CMK (cell line): ENCODE measurements at regions not wholly inside any gene's neighbourhood (a gene's known extent, or its start where the extent isn't known, plus 50 kb on each side); places are given as distances from the start of the nearest gene placed in this dataset.

Source experiments
- DNase-seq: peaks from one replicate; pipeline ENCODE4 v3.0.0-alpha.2; 2010; ENCODE audit warnings: low read depth

DNA sequence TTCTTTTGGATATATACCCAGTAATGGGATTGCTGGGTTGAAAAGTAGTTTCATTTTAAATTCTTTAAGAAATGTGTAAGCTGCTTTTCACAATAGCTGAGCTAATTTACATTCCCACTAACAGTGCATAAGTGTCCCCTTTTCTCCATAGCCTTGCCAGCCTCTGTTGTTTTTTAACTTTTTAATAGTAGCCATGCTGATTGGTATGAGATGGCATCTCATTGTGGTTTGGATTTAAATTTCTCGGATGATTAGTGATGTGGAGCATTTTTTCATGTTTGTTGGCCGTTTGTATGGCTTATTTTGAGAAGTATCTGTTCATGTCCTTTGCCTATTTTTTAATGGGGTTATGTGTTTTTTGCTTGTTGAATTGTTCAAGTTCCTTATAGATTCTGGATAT, 444.3 kb upstream of the ATP11B start:
- no peak for DNase-seq

DNA sequence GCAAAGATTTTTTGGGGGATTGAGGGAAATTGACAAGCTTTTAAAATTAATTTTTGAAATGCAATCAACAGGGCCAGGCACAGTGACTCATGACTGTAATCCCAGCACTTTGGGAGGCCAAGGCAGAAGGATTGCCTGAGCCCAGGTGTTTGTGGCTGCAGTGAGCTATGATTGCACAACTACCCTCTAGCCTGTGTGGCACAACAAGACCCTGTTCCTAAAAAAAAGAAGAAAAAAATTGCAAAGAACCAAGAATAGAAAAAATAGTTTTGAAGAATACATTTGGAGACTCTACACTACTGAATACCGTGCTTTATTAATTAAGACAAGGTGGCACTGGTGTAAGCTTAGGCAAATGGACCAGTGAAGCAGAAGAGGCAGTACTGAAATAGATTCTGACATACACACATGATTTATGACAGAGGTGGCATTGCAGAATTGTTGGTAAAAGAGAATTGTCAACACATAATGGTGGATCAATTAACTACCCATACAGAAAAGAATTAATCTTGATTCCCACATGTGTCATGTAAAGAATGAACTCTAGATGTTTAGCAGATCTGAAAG, 443.3 kb upstream of the ATP11B start:
- no peak for DNase-seq

DNA sequence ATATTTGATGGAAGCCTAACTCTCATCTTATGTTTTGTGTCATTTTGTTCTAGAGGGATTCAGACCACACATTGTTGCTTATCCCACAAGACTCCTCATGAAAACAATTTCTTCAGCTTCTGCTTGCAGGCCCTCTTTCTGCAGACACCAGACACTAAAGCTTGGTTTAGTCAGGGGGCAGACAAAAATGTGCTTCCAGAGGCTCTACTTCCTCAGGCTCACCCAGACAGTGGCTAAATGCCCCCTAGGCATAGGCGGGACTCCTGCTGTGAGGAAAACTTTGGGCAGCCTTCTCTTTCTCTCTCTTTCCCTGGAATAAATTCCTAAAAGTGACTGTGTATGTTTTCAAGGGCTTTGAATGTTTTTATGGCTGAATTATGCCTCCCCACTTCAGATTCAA, 435.4 kb upstream of the ATP11B start:
- DNase-seq, result no peak

DNA sequence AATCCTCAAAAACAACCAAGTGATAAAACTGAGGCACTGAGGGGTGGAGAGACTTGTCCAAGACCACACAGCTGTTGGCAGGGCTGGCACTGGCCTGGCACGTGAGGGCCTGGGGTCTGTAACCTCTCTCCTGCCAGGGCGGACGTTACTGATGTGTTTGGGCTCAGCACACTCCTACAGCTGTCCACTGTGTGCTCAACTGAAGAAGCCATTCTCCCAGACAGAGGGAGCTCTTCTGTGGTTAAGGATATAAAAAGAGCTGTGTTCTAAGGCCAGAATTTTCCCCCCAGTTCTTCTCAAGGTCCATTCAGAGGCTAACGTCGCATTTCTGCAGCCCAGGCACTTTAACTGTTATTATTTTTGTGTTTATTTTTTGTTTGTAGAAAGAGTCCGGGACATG, 429.0 kb upstream of the ATP11B start:
- no peak for DNase-seq

DNA sequence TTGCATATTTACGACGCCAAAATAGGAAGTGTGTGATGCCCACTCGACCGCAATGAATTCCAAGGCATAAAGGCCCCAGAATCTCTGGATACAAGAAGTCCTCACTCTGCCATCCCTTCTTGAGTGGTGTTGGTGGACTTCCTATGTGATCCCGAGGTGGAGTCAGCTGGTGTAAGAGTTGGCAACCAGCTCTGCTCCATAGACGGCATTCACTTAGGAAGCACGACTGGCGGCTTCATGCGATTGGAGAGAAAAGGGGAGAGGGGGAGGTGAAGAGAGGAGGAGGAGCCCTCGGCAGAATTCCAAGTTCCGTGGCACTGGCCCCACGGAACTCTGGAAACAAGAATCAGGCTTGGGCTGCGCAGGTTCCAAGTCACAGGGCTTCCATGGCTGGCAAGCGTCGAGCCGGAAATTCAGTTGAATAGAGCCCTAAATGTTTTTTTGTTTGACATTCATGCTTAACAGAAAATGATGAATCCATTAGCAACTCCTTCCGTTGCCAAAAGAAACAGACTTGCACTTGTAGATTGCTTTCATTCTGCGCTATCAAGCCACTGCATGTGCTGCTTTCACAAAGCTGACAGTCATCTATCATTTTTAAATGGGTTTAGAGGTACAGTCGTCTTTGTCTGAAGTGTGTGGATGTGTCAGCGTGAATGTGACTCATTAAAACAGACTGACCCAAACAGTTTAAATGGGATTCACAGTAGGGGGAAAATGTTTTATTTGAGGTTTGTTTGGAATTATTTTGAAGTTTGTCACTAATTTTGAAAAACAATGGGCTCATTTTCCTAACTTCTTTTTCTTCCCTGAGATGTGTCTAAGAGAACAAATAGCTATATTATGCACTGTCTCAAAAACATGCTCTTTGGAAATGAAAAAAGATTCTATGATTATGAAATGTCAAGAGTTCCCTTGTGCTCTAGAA, 428.3 kb upstream of the ATP11B start:
- no peak for DNase-seq

DNA sequence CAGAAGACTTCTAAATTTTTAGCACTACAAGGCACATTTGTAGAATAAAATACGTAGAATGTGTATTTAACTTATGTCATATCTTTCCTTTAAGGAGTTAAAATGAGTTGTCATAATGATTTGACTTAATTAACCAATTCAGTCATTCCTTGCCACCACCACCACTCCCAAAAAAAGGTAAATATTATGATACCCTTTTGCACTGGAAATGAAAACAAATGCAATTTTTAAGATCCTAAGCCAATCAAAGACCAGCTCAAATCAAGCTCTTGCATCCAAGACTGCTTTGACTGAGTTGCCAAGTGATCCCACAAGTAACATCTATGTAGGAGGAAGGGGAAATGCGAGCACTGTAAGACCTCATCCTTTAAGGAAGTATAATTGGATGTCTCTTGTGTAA, 426.6 kb upstream of the ATP11B start:
- no peak for DNase-seq

DNA sequence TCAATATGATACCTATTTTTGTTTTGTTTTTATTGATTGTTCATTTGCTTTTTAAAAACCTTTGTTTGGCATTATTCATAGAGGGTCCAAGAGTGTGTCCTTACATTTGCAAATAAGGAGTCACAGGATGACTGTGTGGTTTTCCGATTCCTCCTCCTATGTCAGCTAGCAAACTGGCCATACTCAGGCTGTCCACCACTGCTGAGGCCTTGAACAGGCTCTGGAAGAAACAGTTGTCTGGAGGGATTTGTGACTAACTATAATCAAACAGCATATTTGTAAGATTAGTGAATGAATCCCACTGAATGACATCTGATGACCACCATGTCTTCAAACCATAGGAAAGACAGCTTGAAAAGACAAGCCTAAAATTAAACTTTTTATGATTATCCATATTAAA, 423.4 kb upstream of the ATP11B start:
- no peak for DNase-seq

DNA sequence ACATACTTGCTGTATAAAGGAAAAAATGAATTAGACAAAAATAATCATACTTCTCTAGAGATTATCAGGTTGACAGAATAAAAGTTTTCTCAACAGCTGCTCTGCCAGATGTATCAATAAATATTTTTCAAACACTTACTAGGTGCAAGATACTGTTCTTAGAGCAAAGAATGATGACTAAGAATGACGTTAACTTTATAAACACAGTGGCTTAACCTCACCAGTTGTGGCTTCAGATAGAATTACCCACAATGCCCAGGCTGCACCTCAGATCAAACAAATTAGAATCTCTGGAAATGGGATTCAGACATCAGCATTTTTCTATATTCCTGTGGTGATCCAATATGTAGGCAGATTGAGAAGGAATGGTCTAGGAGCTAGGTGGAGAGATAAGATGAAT, 422.4 kb upstream of the ATP11B start:
- no peak for DNase-seq

DNA sequence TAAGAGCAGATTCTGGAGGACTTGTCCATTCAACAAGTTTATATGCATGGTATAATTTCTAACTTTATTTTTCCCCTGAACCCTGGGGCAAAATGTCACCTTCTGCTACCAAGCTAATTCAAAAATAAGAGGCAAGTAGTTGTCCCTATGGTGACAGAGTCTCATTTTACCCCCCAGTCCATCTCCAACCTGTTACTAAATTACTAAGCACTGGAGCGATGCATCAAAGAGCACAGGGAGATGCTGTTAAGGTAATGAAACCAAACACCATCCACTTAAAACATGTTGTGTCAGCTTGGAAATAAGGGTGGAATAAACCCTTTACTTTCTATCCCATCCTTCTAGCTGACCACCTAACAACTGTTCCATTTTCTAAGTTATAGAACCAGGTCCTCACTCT, 417.4 kb upstream of the ATP11B start:
- DNase-seq, result no peak

DNA sequence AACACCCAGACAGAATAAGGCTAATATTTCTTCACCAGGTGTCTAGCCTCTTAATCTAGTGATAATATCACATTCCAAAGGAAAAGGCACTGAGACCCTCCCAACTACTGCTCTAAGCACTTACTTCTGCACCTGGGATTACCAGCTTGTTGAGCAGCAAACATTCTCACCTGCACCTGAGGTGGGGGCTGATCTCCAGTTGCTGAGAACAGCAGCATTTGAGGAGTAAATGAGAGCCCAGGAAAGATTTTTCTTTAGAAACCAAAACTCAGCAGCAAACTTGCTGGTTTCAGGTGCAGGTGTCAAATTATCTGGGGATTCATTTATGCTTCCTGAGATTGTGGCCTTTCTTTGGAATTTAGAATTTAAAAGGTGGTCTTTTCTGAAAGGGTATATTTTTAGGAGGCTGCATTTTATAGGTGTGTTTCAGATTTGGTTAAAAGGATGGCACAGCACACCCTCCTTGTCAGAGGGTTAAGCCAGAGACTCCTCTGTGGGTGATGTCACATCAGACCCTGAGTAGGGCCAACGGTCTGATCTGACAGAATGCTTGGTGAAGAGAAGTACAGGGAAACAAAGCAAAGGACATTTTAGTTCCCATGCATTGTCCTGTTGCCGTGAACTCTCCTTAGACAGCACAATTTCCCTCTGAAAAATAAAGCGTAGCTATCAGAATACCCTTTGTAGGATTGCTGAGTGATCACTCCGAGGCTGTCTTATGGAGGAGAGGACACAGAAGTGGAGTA, 411.0 kb upstream of the ATP11B start:
- DNase-seq, result no peak

DNA sequence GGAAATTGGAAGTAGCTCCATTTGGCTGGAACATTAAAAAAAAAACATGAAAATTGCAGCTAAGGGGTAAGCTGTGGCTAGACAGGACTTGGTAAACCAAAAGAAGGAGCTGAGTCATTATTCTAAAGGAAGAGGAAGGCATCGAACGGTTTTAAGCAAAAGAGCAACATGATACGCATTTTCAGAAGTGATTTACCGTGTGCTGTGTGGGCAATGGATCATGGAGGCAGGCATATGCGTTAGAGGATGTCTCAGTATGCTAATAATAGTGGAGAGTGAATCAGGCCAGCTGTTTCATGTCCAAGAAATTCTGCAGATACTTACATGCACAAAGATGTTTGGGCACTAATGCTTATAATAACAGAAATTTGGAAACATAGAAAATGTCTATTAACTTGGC, 409.1 kb upstream of the ATP11B start:
- DNase-seq, result no peak

DNA sequence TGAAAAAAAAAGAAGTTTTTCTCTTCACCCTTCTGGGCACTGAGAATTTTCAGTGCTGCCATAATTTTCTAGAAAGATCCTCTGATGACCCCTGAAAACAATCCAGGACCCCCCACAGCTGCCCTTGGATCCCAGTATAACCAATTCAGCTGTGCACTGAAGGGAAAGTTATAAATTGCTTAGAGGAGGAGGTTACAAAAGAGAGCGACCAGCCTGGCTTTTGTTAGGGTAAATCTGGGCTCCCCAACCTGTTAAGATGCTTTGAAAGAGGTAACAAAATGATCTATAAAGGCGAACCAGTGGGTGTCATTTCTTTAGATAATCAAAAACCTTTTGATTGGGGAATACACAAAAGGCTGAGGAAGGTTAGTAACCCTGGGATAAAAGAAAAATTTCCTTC, 407.9 kb upstream of the ATP11B start:
- no peak for DNase-seq

DNA sequence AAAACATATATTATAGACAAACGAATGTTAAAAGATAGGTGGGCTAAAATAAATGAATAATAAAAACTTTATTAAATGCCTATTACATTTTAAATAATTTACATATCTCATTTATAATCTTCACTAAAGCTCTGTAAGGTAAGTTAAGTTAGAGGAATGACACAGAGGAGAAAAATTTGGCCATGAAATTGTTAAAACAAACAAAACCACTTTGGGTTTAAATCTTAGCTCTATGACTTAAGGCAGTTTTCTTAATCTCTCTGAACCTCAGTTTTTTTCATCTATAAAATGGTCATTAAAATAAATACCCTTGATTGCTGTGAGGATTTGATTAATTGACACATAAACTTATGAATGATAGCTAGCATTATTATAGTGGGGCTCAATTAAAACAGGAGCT, 404.8 kb upstream of the ATP11B start:
- no peak for DNase-seq

DNA sequence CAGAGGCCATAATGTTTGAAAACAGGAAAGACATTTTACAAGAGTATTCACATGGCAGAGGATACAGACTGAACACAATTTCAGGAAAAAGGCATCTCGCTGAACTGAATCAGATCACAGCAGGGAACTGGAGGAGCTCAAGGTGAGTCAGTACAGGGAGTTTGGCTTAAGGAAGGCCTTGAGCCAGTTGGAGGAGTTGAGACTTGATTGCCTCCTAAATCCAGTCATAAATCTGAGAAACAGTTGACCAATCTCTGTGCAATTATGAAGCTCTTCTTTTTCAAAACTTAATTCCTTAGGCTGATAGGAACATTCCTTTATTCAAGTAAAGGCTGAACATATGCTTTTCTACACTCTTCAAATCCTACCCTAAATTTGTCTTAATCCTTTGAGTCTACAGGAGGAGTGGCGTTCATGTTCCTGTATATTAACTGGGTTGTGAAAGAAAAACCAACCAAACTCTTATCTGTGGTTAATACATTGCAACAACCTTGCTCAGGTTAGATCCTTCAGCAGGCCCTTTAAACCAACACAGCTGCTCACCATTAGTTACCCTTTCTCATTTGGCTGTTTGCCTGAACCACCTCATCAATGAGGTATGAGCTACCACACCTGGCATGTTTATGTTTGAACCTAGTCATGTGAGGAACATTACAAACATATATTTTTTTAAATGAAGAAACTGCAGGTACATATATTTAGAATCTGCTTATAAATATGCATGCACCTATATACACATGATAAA, 404.1 kb upstream of the ATP11B start:
- DNase-seq, result no peak

DNA sequence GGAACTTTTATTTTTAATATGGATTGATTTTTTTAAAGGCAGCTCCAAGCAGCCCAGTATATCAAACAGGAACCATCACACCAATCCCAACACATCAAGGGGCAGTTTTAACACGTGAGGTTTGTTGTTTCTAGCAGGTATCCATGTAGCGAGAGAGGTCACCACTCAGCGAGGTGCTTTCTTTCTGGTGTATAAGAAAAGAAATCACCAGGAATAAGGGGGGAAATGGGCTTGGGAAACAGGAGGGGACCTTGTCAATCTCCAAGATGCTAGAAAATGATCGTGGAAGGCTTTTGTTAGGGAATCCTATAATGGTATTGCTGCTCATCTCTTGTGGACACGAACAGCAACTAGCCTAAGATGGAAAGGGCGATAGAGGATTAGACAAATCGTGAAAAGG, 402.9 kb upstream of the ATP11B start:
- no peak for DNase-seq

DNA sequence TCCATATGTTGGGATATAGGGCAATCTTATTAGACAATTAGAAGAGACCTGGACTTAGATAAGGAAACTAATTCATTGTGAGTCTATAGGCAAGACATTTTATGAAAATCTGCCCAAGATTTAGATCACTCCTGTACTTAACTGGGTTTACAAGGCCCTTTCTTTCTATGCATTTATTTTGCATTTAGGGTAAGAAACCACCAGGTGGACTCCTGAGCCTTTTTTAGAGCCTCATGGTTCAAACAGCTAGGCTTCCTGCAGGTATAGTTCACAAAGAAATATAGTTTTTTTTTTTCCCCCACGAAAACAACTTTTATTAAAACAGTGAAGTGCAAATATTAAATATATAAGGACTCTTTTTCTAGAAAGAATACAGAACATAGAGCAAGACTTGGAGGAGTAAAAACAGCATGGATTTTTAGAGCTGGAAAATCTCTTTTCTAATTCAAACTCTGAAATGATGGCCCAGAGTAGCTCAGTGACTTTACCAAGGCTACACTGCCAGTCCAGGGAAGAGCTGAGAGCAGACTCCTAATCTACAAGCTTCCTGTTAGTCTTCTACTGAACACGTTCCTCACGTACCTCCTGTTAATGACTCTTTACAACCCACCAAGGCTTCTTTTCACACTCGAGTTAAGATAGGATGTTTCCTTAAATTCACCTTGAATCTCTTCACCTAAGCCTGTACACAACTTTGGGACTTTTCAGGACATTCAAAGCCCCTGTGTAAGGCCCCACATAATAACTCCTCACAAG, 400.9 kb upstream of the ATP11B start:
- DNase-seq, result no peak

DNA sequence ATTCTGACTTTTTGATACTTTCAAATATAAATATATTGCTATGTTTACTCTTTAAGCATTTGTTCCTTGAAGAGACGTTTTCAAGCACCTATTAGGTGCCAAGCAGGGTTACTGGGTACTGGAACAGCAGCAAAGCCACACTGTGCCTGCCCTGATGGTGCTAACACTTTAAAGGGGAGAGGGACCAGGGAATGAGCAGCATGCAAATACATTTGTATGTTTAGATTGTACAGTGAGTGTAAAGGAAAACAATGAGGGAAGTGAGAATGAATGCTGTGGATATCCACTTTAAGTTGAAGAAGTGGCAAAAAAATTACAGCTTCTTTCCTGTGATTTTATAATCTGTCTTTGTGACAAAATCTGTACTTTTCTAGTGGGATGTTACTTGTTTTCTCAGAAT, 400.2 kb upstream of the ATP11B start:
- no peak for DNase-seq

DNA sequence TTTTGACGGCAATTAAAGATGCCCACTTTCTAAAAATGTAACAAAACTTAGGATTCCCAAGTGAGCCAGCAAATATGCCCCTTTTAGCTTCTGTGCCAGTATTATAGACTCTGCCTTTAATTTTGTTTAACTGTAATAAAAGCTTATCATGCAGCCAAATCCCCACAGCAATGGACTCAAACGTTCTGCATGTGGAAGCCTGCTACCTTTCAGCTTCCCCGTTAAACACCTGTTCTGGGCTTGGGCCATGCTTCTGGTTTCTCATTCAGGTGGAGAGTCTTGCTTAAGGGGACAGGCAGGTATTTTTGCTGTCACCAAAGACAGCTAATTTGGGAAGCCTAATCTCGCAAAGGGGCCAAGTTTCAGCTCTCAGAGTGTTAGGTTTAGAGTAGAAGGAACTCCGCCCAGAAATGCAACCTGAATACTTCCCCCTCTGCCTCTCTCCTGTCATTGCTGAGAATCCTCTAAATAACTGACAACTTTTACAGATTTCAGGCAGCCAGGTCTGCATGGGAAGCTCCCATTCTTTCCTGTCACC, 399.4 kb upstream of the ATP11B start:
- no peak for DNase-seq

DNA sequence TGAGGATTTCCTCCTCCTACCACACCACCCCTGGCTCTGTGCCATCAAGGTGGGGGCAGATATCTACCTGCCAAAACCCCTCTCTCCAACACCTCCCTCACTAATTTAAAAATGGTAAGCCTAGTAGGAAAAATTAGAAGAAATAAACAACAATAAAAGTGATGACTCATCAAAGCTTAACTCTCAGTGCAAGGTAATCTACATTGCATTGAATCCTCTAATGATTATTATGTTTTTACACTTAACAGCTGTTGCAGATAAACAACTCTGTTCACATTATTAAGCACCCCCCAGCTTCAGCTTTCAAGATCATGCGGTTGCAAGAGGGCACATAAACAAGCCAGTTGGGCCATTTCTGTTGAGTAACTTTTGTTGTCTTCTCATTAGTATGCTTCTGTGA, 396.1 kb upstream of the ATP11B start:
- no peak for DNase-seq

DNA sequence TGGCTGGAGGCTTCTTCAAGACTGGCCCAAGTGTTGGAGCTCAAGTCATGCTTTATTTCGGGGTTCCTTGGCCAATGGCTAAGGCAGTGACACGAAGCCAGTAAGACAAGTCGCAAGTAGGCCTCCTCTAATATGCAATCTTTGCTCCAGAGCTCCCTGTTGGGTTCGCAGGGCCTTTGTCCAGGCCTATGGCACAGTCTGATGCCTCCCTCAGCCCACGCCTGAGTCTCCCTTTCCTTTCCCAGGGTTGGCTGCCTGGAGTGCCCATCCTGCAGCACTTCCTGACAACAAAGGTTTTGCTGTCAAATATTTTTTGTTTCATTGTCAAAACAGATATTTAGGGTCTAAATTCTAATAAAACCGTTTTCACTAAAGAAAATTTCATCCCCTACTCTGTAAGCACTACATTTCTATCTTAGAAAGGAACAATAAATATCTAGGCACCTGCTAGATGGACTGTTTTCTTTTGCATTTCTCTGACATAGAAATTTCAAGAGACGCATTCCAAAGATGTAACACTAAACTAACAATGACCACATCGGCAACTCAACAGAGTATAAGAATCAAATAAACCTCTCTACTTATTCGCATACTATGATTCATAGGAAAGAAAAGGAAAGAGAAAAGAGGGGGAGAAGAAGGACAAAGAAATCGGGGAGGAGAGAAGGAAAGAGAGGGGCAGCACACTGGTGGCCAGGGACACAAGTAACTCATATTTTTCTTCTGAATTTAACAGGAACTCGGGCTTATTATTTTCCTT, 393.1 kb upstream of the ATP11B start:
- DNase-seq, result no peak

DNA sequence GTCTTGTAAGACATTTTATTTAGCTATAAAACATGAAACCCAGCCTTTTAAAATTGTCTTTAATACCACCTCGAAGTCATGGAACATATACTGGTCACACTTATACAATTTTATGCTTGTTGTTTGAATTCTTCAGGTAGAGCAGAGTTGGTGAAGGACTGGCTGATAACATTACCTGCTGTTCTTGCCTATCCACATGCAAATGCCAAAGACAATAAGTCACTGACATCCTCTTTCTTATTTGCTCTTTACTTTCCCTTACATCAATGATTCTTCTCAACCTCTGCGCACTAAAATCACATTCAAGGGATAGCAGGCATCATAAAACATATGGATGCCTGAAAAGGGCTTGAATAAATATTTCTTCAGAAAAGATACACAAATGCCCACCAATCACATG, 392.5 kb upstream of the ATP11B start:
- no peak for DNase-seq
